Activated B cell treated with CpG ODN at 0.5 μM for 24 hours (primary cell): ENCODE measurements at regions not wholly inside any gene's neighbourhood (a gene's known extent, or its start where the extent isn't known, plus 50 kb on each side); places are given as distances from the start of the nearest gene placed in this dataset.
"Not testable (repeated sequence)": the region's sequence is repeated elsewhere in the genome, so short reads cannot be mapped to it uniquely, and the experiment has no call there.

ENCODE experiments used
- ATAC-seq: fragments of 200-7000 bp; cut with Tn5 transposase; one replicate; pipeline ENCODE4 v1.10.0; 2021; ENCODE audit warnings: low read depth, mild to moderate bottlenecking, moderate library complexity
- CTCF ChIA-PET: fragments of 350-600 bp; sonication (Branson Sonifier 250); formaldehyde crosslinking; loops from one replicate; lab custom pipeline; 2021; ENCODE audit warnings: antibody characterized with exemption; lab: Charles Lee
- POLR2A ChIA-PET: fragments of 350-600 bp; sonication (Branson Sonifier 250); formaldehyde crosslinking; loops from one replicate; lab custom pipeline; 2021; ENCODE audit warnings: antibody characterized with exemption; lab: Charles Lee
- DNase-seq: peaks from one replicate; pipeline ENCODE4 v3.0.0; 2022
- H3K27ac Mint-ChIP-seq: one replicate; pipeline ENCODE4 v1.8.0; 2020; ENCODE audit warnings: mixed read lengths
- H3K27me3 Mint-ChIP-seq: one replicate; pipeline ENCODE4 v1.8.0; 2021; ENCODE audit warnings: mixed read lengths
- H3K36me3 Mint-ChIP-seq: one replicate; pipeline ENCODE4 v1.8.0; 2021; ENCODE audit warnings: low read depth, mixed read lengths
- H3K4me1 Mint-ChIP-seq: one replicate; pipeline ENCODE4 v1.8.0; 2021; ENCODE audit warnings: mixed read lengths
- H3K4me3 Mint-ChIP-seq: one replicate; pipeline ENCODE4 v1.8.0; 2020; ENCODE audit warnings: mild to moderate bottlenecking, mixed read lengths
- H3K9me3 Mint-ChIP-seq: one replicate; pipeline ENCODE4 v1.8.0; 2020; ENCODE audit warnings: mixed read lengths
- CTCF ChIP-seq: fragments of 200-600 bp; IDR thresholded peaks from one replicate; pipeline ENCODE4 v1.8.0; 2022; ENCODE audit warnings: antibody characterized with exemption, mild to moderate bottlenecking
- intact Hi-C: fragments of 100-400 bp; cut with micrococcal nuclease; formaldehyde crosslinking; loops from one replicate; pipeline ENCODE4 v1.15.1; 2024

- ATAC-seq: no peak
- intact Hi-C loops: no loop called here
- Mint-ChIP-seq H3K27ac (no peak overlapping the region), H3K9me3 (no peaks in the 10 kb centered on the region), H3K27me3 (peaks cover 7% of the 10 kb centered on the region), H3K36me3 (no peaks in the 10 kb centered on the region), H3K4me1 (peaks cover 21% of the 10 kb centered on the region), H3K4me3 (no peak overlapping the region)
- DNase-seq: no peak
- ChIA-PET CTCF (no interaction called here), POLR2A (no interaction called here)
- no peak for TF ChIP-seq CTCF
Measured at GRCh38 chr2:131590896-131591295, 63.2 kb downstream of the CCDC74A start.

GRCh38 chr2:131596561-131596960 lies 68.9 kb downstream of the CCDC74A start:
- H3K4me1 Mint-ChIP-seq, H3K27ac Mint-ChIP-seq, ATAC-seq, H3K27me3 Mint-ChIP-seq, H3K9me3 Mint-ChIP-seq, CTCF ChIA-PET, H3K4me3 Mint-ChIP-seq, H3K36me3 Mint-ChIP-seq, intact Hi-C loops, DNase-seq, POLR2A ChIA-PET: not testable (repeated sequence)

- DNase-seq, H3K27ac Mint-ChIP-seq, H3K36me3 Mint-ChIP-seq, H3K4me1 Mint-ChIP-seq, CTCF ChIA-PET, H3K4me3 Mint-ChIP-seq, H3K9me3 Mint-ChIP-seq, ATAC-seq, intact Hi-C loops, H3K27me3 Mint-ChIP-seq: not testable (repeated sequence)
- POLR2A ChIA-PET: interaction anchor here (0.6 kb wide), 1 partner anchor 110 kb away, joined by 3 read pairs; no protein-coding TSS in a partner anchor
Measured at GRCh38 chr2:131602444-131602843, 74.8 kb downstream of the CCDC74A start.

GRCh38 chr2:131604652-131605051 lies 77.0 kb downstream of the CCDC74A start:
- H3K27ac Mint-ChIP-seq, H3K4me3 Mint-ChIP-seq, H3K4me1 Mint-ChIP-seq, intact Hi-C loops, DNase-seq, POLR2A ChIA-PET, H3K27me3 Mint-ChIP-seq, H3K36me3 Mint-ChIP-seq, CTCF ChIA-PET, H3K9me3 Mint-ChIP-seq, ATAC-seq: not testable (repeated sequence)

GRCh38 chr2:131606366-131606765 lies 78.7 kb downstream of the CCDC74A start:
- H3K4me3 Mint-ChIP-seq, H3K9me3 Mint-ChIP-seq, ATAC-seq, H3K27me3 Mint-ChIP-seq, H3K27ac Mint-ChIP-seq, DNase-seq, CTCF ChIA-PET, H3K4me1 Mint-ChIP-seq, POLR2A ChIA-PET, H3K36me3 Mint-ChIP-seq, intact Hi-C loops: not testable (repeated sequence)

- H3K4me3 Mint-ChIP-seq, CTCF ChIA-PET, H3K9me3 Mint-ChIP-seq, H3K27me3 Mint-ChIP-seq, POLR2A ChIA-PET, intact Hi-C loops, H3K4me1 Mint-ChIP-seq, DNase-seq, H3K27ac Mint-ChIP-seq, ATAC-seq, H3K36me3 Mint-ChIP-seq: not testable (repeated sequence)
Measured at GRCh38 chr2:131607056-131607455, 79.4 kb downstream of the CCDC74A start.

GRCh38 chr2:131614539-131614938 lies 86.9 kb downstream of the CCDC74A start:
- CTCF ChIA-PET, H3K4me3 Mint-ChIP-seq, ATAC-seq, intact Hi-C loops, H3K27ac Mint-ChIP-seq, DNase-seq, H3K36me3 Mint-ChIP-seq, H3K4me1 Mint-ChIP-seq, POLR2A ChIA-PET, H3K9me3 Mint-ChIP-seq: not testable (repeated sequence)
- H3K27me3 Mint-ChIP-seq: peaks cover 14% of the 10 kb centered on the region

GRCh38 chr2:131618320-131618719 lies 90.6 kb downstream of the CCDC74A start:
- DNase-seq, H3K9me3 Mint-ChIP-seq, H3K27ac Mint-ChIP-seq, ATAC-seq, intact Hi-C loops, H3K4me3 Mint-ChIP-seq, POLR2A ChIA-PET, CTCF ChIA-PET, H3K36me3 Mint-ChIP-seq, H3K4me1 Mint-ChIP-seq: not testable (repeated sequence)
- H3K27me3 Mint-ChIP-seq: peaks cover 14% of the 10 kb centered on the region

- DNase-seq, POLR2A ChIA-PET, H3K36me3 Mint-ChIP-seq, H3K4me1 Mint-ChIP-seq, H3K4me3 Mint-ChIP-seq, intact Hi-C loops, CTCF ChIA-PET, H3K27ac Mint-ChIP-seq, H3K9me3 Mint-ChIP-seq, ATAC-seq: not testable (repeated sequence)
- H3K27me3 Mint-ChIP-seq: peaks cover 11% of the 10 kb centered on the region
Measured at GRCh38 chr2:131622874-131623273, 95.2 kb downstream of the CCDC74A start.

- H3K27me3 Mint-ChIP-seq, POLR2A ChIA-PET, H3K27ac Mint-ChIP-seq: not testable (repeated sequence)
Measured at GRCh38 chr2:131626011-131626410, 98.3 kb downstream of the CCDC74A start.

GRCh38 chr2:131626565-131626964 lies 98.9 kb downstream of the CCDC74A start:
- H3K4me1 Mint-ChIP-seq, H3K27ac Mint-ChIP-seq, H3K27me3 Mint-ChIP-seq, H3K4me3 Mint-ChIP-seq, DNase-seq, POLR2A ChIA-PET, H3K9me3 Mint-ChIP-seq, CTCF ChIA-PET, H3K36me3 Mint-ChIP-seq, intact Hi-C loops, ATAC-seq: not testable (repeated sequence)

More at GRCh38 chr2:131626011-131626410, 98.3 kb downstream of the CCDC74A start:
- H3K36me3 Mint-ChIP-seq, H3K9me3 Mint-ChIP-seq, intact Hi-C loops, ATAC-seq, H3K4me1 Mint-ChIP-seq, CTCF ChIA-PET, DNase-seq, H3K4me3 Mint-ChIP-seq: not testable (repeated sequence)

GRCh38 chr2:131627777-131628176 lies 100.1 kb downstream of the CCDC74A start:
- H3K36me3 Mint-ChIP-seq, POLR2A ChIA-PET, intact Hi-C loops, H3K27me3 Mint-ChIP-seq, CTCF ChIA-PET, ATAC-seq, H3K4me3 Mint-ChIP-seq, H3K27ac Mint-ChIP-seq, DNase-seq, H3K4me1 Mint-ChIP-seq, H3K9me3 Mint-ChIP-seq: not testable (repeated sequence)
